D721Med (cell line): ENCODE measurements at regions not wholly inside any gene's neighbourhood (a gene's known extent, or its start where the extent isn't known, plus 50 kb on each side); places are given as distances from the start of the nearest gene placed in this dataset.
"Not testable (repeated sequence)": the region's sequence is repeated elsewhere in the genome, so short reads cannot be mapped to it uniquely, and the experiment has no call there.

Experiments
- DNase-seq: peaks from one replicate; pipeline ENCODE4 v3.0.0; 2011; ENCODE audit warnings: low spot score; ENCODE audit not compliant: insufficient read length
- FAIRE-seq: peaks from 2 replicates; lab custom pipeline; 2011; peaks lifted over from hg19 to GRCh38; lab: Jason Lieb, UNC
- CTCF ChIP-seq: IDR thresholded peaks from 2 replicates; pipeline ENCODE4 v1.5.1; 2012; ENCODE audit warnings: mild to moderate bottlenecking, control low read depth; ENCODE audit not compliant: insufficient read depth; ENCODE audit errors: missing control alignments

- DNase-seq (no peak), FAIRE-seq (no peak)
- no peak for TF ChIP-seq CTCF
Observed at GRCh38 chr7:84916161-84916560, 270.7 kb downstream of the SEMA3D start.

GRCh38 chr7:84914598-84914997 is 272.3 kb downstream of the SEMA3D start:
- no peak for FAIRE-seq
- TF ChIP-seq CTCF, result no peak

GRCh38 chr7:84913731-84914130 is 273.1 kb downstream of the SEMA3D start:
- TF ChIP-seq CTCF, result no peak
- FAIRE-seq (no peak), DNase-seq (no peak)

More at GRCh38 chr7:84914598-84914997, 272.3 kb downstream of the SEMA3D start:
- no peak for DNase-seq

GRCh38 chr7:84912993-84913635 is 273.7 kb downstream of the SEMA3D start:
- TF ChIP-seq CTCF, result no peak
- DNase-seq (no peak), FAIRE-seq (no peak)

DNA sequence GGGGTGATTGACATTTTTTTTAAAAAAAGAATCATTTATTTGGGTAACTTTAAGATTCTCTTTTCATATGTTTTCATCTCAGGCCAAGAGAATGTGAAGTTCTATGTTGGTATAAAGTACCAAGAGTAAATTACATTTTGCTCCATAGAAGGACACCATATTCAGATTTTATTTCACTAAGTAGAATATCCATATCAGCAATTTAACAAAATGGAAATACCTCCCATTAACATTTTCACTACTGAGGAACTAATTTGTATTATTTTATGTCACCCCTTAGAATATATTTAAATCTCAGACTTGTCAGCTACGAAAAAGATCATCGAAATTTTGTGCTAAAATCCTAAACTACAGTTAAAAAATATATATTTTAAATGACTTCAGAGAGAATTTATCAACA is 274.3 kb downstream of the SEMA3D start:
- no peak for TF ChIP-seq CTCF
- FAIRE-seq (no peak), DNase-seq (no peak)

DNA sequence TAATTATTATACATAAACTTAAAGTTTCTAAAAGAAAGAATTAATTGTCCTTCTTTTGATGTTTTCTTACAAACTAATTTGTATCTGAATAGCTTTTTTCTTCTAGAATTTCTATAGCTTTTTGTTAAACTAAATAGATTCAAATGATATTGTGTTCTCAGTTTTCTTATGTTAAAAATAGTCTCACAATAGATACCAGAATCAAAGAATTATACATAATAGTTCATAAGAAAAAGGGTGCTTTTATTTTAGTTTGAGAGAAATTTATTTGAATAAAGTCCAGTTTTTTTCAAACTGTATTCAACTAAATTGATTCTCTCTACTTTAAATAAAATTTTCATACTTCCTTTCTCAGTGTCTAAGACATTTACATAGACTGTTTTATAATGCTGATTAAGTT is 274.8 kb downstream of the SEMA3D start:
- DNase-seq, result no peak
- FAIRE-seq, result no peak
- no peak for TF ChIP-seq CTCF

- no peak for TF ChIP-seq CTCF
- DNase-seq (no peak), FAIRE-seq (peak; percentile 11)
Observed at GRCh38 chr7:84911077-84911476, 275.8 kb downstream of the SEMA3D start.

GRCh38 chr7:84910322-84910721 is 276.5 kb downstream of the SEMA3D start:
- not testable (repeated sequence) for DNase-seq, FAIRE-seq
